BLaER1 treated with 17β-estradiol and CSF1 and Interleukin-3, amounts not matched to agents 10 nM and 100 nM (cell line): ENCODE measurements at regions not wholly inside any gene's neighbourhood (a gene's known extent, or its start where the extent isn't known, plus 50 kb on each side); places are given as distances from the start of the nearest gene placed in this dataset.

Source experiments
- H3K27ac ChIP-seq, 11 experiments: shearing (Covaris generic); formaldehyde crosslinking; 2 replicates each; pipeline ENCODE4 v1.8.1; 2022
- H3K27me3 ChIP-seq, 11 experiments: shearing (Covaris generic); formaldehyde crosslinking; 2 replicates each; pipeline ENCODE4 v1.8.1; 2022
- H3K36me3 ChIP-seq, 11 experiments: shearing (Covaris generic); formaldehyde crosslinking; 2 replicates each; pipeline ENCODE4 v1.8.1; 2022
- H3K4me1 ChIP-seq, 10 experiments: shearing (Covaris generic); formaldehyde crosslinking; 2 replicates each; pipeline ENCODE4 v1.8.1; 2022
- H3K4me2 ChIP-seq, 11 experiments: shearing (Covaris generic); formaldehyde crosslinking; 2 replicates each; pipeline ENCODE4 v1.8.1; 2022
- H3K4me3 ChIP-seq, 10 experiments: shearing (Covaris generic); formaldehyde crosslinking; 2 replicates each; pipeline ENCODE4 v1.8.1; 2022
- H3K9ac ChIP-seq, 11 experiments: shearing (Covaris generic); formaldehyde crosslinking; 2 replicates each; pipeline ENCODE4 v1.8.1; 2022
- H3K9me3 ChIP-seq, 11 experiments: shearing (Covaris generic); formaldehyde crosslinking; replicated peaks in 1 of 11; 2 replicates each; pipeline ENCODE4 v1.8.1; 2022
- H4K20me1 ChIP-seq, 11 experiments: shearing (Covaris generic); formaldehyde crosslinking; 2 replicates each; pipeline ENCODE4 v1.8.1; 2022
- Cebpa-rat ChIP-seq, 11 experiments: shearing (Covaris generic); IDR thresholded peaks; 2 replicates each; pipeline ENCODE4 v1.8.1; 2022

- H3K27ac ChIP-seq: no peak overlapping the region
- H3K27me3 ChIP-seq: no peaks in the 10 kb centered on the region
- no peak overlapping the region for H3K9ac ChIP-seq
- H3K9me3 ChIP-seq: no peaks in the 10 kb centered on the region
- no peak overlapping the region for H3K4me3 ChIP-seq
- H3K36me3 ChIP-seq: no peaks in the 10 kb centered on the region
- H3K4me2 ChIP-seq: no peak overlapping the region
- no peak for TF ChIP-seq Cebpa-rat (IDR thresholded peaks at IDR 0.05)
- H3K4me1 ChIP-seq: 0 out of 20 replicates have a peak, but pooled peaks cover 0 to 3% (median 0%) of the 10 kb centered on the region in 10 experiments
- H4K20me1 ChIP-seq: no peaks in the 10 kb centered on the region
Observed at GRCh38 chr16:62872339-62872738, 836.1 kb upstream of the CDH8 start.

- Histone ChIP-seq H3K4me2 (no peak overlapping the region), H3K36me3 (no peaks in the 10 kb centered on the region), H3K4me3 (no peak overlapping the region), H3K27ac (no peak overlapping the region), H3K9ac (no peak overlapping the region), H4K20me1 (no peaks in the 10 kb centered on the region), H3K4me1 (0 out of 20 replicates have a peak, but pooled peaks cover 0 to 3% (median 0%) of the 10 kb centered on the region in 10 experiments), H3K27me3 (no peaks in the 10 kb centered on the region), H3K9me3 (no peaks in the 10 kb centered on the region)
- no peak for TF ChIP-seq Cebpa-rat (IDR thresholded peaks at IDR 0.05)
Observed at GRCh38 chr16:62870554-62870953, 834.3 kb upstream of the CDH8 start.

GRCh38 chr16:62869837-62870236 lies 833.6 kb upstream of the CDH8 start:
- H3K9ac ChIP-seq: no peak overlapping the region
- H3K4me1 ChIP-seq: 0 out of 20 replicates have a peak, but pooled peaks cover 0 to 3% (median 0%) of the 10 kb centered on the region in 10 experiments
- no peaks in the 10 kb centered on the region for H3K9me3 ChIP-seq
- no peaks in the 10 kb centered on the region for H3K36me3 ChIP-seq
- TF ChIP-seq Cebpa-rat (IDR thresholded peaks at IDR 0.05): no peak
- no peak overlapping the region for H3K4me2 ChIP-seq
- H3K27me3 ChIP-seq: no peaks in the 10 kb centered on the region
- no peaks in the 10 kb centered on the region for H4K20me1 ChIP-seq
- no peak overlapping the region for H3K4me3 ChIP-seq
- no peak overlapping the region for H3K27ac ChIP-seq

- Histone ChIP-seq H3K36me3 (no peaks in the 10 kb centered on the region), H3K4me1 (peaks cover 0 to 6% (median 0%) of the 10 kb centered on the region in 10 experiments; a peak in 2 of 20 replicates), H3K27me3 (no peaks in the 10 kb centered on the region), H3K4me3 (no peak overlapping the region), H4K20me1 (no peaks in the 10 kb centered on the region), H3K9me3 (peaks cover 0 to 7% (median 0%) of the 10 kb centered on the region in 11 experiments; a peak in 2 of 22 replicates), H3K27ac (no peak overlapping the region), H3K9ac (no peak overlapping the region), H3K4me2 (0 out of 22 replicates have a peak overlapping the region, but pooled peaks of 1 of the 11 experiments have one; percentile 35)
- TF ChIP-seq Cebpa-rat (IDR thresholded peaks at IDR 0.05): no peak
Observed at GRCh38 chr16:62863139-62863538, 826.9 kb upstream of the CDH8 start.

- no peak for TF ChIP-seq Cebpa-rat (IDR thresholded peaks at IDR 0.05)
- Histone ChIP-seq H3K27ac (no peak overlapping the region), H3K27me3 (no peaks in the 10 kb centered on the region), H3K4me1 (no peaks in the 10 kb centered on the region), H3K9ac (no peak overlapping the region), H3K4me3 (no peak overlapping the region), H3K4me2 (no peak overlapping the region), H4K20me1 (no peaks in the 10 kb centered on the region), H3K9me3 (no peaks in the 10 kb centered on the region; a peak in 1 of 22 replicates), H3K36me3 (no peaks in the 10 kb centered on the region)
Observed at GRCh38 chr16:62853887-62854286, 817.6 kb upstream of the CDH8 start.

- Histone ChIP-seq H3K27ac (no peak overlapping the region), H3K4me2 (no peak overlapping the region), H3K4me1 (no peaks in the 10 kb centered on the region), H3K9me3 (no peaks in the 10 kb centered on the region), H3K27me3 (no peaks in the 10 kb centered on the region), H3K36me3 (no peaks in the 10 kb centered on the region), H3K9ac (no peak overlapping the region), H4K20me1 (no peaks in the 10 kb centered on the region), H3K4me3 (no peak overlapping the region)
- TF ChIP-seq Cebpa-rat (IDR thresholded peaks at IDR 0.05): no peak
Observed at GRCh38 chr16:62846399-62847057, 810.3 kb upstream of the CDH8 start.

- Histone ChIP-seq H3K36me3 (no peaks in the 10 kb centered on the region), H3K4me1 (peaks cover 0 to 10% (median 0%) of the 10 kb centered on the region in 10 experiments; a peak in 3 of 20 replicates), H3K4me2 (no peak overlapping the region), H3K9ac (no peak overlapping the region), H4K20me1 (no peaks in the 10 kb centered on the region), H3K9me3 (no peaks in the 10 kb centered on the region), H3K4me3 (no peak overlapping the region), H3K27me3 (no peaks in the 10 kb centered on the region), H3K27ac (no peak overlapping the region)
- TF ChIP-seq Cebpa-rat (IDR thresholded peaks at IDR 0.05): no peak
Observed at GRCh38 chr16:62832214-62832613, 796.0 kb upstream of the CDH8 start.

- TF ChIP-seq Cebpa-rat (IDR thresholded peaks at IDR 0.05): no peak
- no peak overlapping the region for H3K27ac ChIP-seq
- no peaks in the 10 kb centered on the region for H3K9me3 ChIP-seq
- H3K4me2 ChIP-seq: no peak overlapping the region
- no peaks in the 10 kb centered on the region for H4K20me1 ChIP-seq
- no peaks in the 10 kb centered on the region for H3K27me3 ChIP-seq
- H3K36me3 ChIP-seq: no peaks in the 10 kb centered on the region
- no peak overlapping the region for H3K9ac ChIP-seq
- H3K4me3 ChIP-seq: no peak overlapping the region
- peaks cover 0 to 10% (median 0%) of the 10 kb centered on the region in 10 experiments; a peak in 3 of 20 replicates for H3K4me1 ChIP-seq
Observed at GRCh38 chr16:62831235-62831850, 795.1 kb upstream of the CDH8 start.

GRCh38 chr16:62829607-62830006 lies 793.4 kb upstream of the CDH8 start:
- Histone ChIP-seq H3K9me3 (no peaks in the 10 kb centered on the region), H3K27ac (peak overlapping the region in 3 of 11 experiments; percentile 18 to 62 (median 43); a peak in 4 of 22 replicates), H3K4me3 (no peak overlapping the region), H4K20me1 (no peaks in the 10 kb centered on the region), H3K4me1 (peaks cover 0 to 10% (median 0%) of the 10 kb centered on the region in 10 experiments; a peak in 3 of 20 replicates), H3K27me3 (no peaks in the 10 kb centered on the region), H3K36me3 (no peaks in the 10 kb centered on the region), H3K4me2 (no peak overlapping the region), H3K9ac (no peak overlapping the region)
- no peak for TF ChIP-seq Cebpa-rat (IDR thresholded peaks at IDR 0.05)
